ENCODE measurements at regions not wholly inside any gene's neighbourhood (a gene's known extent, or its start where the extent isn't known, plus 50 kb on each side); places are given as distances from the start of the nearest gene placed in this dataset.

DNA sequence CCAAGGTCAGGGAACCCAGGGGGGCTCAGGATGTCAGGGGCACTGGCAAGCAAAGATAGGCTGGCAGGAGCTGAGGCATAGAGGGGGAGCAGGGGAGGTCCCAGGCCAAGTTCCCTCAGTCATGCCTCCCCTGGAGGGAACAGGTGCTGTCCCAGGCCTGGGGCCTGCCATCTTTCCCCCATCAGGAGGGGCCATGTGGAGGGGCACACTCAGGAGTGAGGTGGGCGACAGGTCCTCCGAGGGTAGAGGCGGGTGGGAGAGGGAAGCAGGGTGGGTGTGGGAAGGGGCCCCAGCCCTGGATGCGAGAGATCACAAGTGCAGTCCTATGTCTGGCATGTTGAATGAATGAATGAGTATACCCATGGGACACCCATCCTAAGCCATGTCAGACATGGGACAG is 127.7 kb upstream of the GLI2 start:
- Histone ChIP-seq H3K4me1 (no peaks in the 10 kb centered on the region), H3K4me3 (no peak overlapping the region), H3K27me3 (no peaks in the 10 kb centered on the region), H3K9me3 (no peaks in the 10 kb centered on the region), H3K27ac (no peak overlapping the region), H3K36me3 (no peaks in the 10 kb centered on the region)
- in situ Hi-C loops (cut with MboI; ENCODE audit: low sequenced_read_pairs in 4 of 4) (no loop called here), intact Hi-C loops (cut with DNase I; ENCODE audit: low total_unique reads) (no loop called here)
- DNase-seq (no peak), ATAC-seq (no peak)
- TF ChIP-seq, protein P1, sequence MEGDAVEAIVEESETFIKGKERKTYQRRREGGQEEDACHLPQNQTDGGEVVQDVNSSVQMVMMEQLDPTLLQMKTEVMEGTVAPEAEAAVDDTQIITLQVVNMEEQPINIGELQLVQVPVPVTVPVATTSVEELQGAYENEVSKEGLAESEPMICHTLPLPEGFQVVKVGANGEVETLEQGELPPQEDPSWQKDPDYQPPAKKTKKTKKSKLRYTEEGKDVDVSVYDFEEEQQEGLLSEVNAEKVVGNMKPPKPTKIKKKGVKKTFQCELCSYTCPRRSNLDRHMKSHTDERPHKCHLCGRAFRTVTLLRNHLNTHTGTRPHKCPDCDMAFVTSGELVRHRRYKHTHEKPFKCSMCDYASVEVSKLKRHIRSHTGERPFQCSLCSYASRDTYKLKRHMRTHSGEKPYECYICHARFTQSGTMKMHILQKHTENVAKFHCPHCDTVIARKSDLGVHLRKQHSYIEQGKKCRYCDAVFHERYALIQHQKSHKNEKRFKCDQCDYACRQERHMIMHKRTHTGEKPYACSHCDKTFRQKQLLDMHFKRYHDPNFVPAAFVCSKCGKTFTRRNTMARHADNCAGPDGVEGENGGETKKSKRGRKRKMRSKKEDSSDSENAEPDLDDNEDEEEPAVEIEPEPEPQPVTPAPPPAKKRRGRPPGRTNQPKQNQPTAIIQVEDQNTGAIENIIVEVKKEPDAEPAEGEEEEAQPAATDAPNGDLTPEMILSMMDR (IDR thresholded peaks at IDR 0.05 in 4 of 5, conservative IDR thresholded peaks at IDR 0.05 in 1 of 5): no peak
- no peak for TF ChIP-seq POLR2A (IDR thresholded peaks at IDR 0.05)

DNA sequence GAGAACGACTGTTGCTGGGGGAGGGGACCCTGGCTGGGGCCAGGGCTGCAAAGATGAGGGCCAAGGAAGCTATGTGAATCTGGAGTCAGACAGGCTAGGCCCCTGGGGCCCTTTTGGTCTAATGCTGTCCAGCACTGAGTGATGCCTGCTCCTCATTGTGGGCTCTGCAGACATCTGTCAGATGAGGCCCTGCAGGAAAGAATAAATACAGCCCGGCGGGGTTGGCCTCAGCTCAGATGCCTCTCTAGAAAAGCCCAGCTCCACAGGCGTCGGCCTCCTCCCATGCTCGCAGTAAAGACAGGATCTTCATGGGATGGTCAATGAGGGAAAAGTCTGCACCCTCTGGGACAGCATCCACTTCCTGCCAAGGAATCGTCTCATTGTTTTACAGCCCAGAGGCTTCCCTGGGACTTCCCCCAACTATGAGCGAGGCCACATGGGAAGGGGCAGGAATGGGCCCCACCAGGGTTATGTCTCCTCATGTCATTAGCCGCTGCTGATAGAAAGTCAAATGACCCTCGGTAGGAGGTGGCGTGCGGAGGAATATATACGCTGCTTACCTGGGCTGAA is 125.8 kb upstream of the GLI2 start:
- intact Hi-C loops (cut with DNase I; ENCODE audit: low total_unique reads): no loop called here
- Histone ChIP-seq H3K4me1 (no peaks in the 10 kb centered on the region), H3K27me3 (no peaks in the 10 kb centered on the region), H3K36me3 (no peaks in the 10 kb centered on the region), H3K9me3 (no peaks in the 10 kb centered on the region), H3K4me3 (no peak overlapping the region), H3K27ac (no peak overlapping the region)
- DNase-seq: no peak
- no peak for ATAC-seq
- in situ Hi-C loops (cut with MboI; ENCODE audit: low sequenced_read_pairs in 4 of 4): no loop called here
- TF ChIP-seq, protein P1 (IDR thresholded peaks at IDR 0.05 in 4 of 5, conservative IDR thresholded peaks at IDR 0.05 in 1 of 5): no peak
- no peak for TF ChIP-seq POLR2A (IDR thresholded peaks at IDR 0.05)

DNA sequence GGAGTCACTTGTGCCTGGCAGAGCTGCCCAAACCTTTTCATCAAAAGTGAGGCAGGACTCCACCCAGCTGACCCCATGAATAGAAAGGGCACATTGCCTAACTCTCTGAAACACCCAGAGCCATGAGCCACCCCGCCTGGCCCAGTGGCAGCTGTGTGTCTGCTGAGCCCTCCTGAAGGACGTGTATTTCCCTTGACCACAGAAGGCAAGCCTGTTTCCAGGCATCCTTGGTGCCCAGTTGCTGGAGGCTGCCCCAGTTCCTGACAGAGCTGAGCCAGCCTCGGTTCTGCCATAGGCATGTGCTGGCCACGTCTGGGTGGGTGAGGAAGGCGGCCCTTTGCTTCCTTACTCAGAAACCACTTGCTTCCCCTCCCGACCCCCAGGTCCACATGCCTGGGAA is 124.7 kb upstream of the GLI2 start:
- H3K9me3 ChIP-seq: no peaks in the 10 kb centered on the region
- TF ChIP-seq POLR2A (IDR thresholded peaks at IDR 0.05): no peak
- TF ChIP-seq, protein P1 (IDR thresholded peaks at IDR 0.05 in 4 of 5, conservative IDR thresholded peaks at IDR 0.05 in 1 of 5): no peak
- H3K36me3 ChIP-seq: no peaks in the 10 kb centered on the region
- no peaks in the 10 kb centered on the region for H3K27me3 ChIP-seq
- H3K4me1 ChIP-seq: no peaks in the 10 kb centered on the region
- ATAC-seq (no peak), DNase-seq (no peak)
- intact Hi-C loops (cut with DNase I; ENCODE audit: low total_unique reads) (no loop called here), in situ Hi-C loops (cut with MboI; ENCODE audit: low sequenced_read_pairs in 4 of 4) (no loop called here)
- H3K27ac ChIP-seq: no peak overlapping the region
- no peak overlapping the region for H3K4me3 ChIP-seq

DNA sequence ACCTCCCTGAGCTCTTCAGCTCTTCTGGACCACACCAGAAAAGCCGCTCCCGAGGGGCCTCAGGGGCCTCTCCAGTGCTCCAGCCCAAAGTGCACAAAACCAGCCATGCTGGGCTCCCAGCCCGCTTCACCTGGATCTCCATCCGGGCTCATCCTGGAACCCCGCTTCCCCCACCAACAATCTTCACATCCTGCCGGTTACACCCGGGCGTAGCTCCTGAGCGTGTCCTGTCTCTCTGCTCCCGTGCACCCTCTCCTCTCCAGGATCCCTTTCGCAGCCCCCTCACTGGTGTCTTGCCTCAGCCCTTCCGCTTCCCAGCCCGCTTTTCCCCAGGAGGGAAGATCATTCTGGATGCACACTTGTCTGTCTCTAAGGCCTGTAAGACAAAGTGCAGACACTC is 123.7 kb upstream of the GLI2 start:
- DNase-seq: no peak
- in situ Hi-C loops (cut with MboI; ENCODE audit: low sequenced_read_pairs in 4 of 4) (no loop called here), intact Hi-C loops (cut with DNase I; ENCODE audit: low total_unique reads) (no loop called here)
- H3K27me3 ChIP-seq: no peaks in the 10 kb centered on the region
- H3K4me3 ChIP-seq: no peak overlapping the region
- H3K9me3 ChIP-seq: no peaks in the 10 kb centered on the region
- TF ChIP-seq, protein P1 (IDR thresholded peaks at IDR 0.05 in 4 of 5, conservative IDR thresholded peaks at IDR 0.05 in 1 of 5): no peak
- no peak for TF ChIP-seq POLR2A (IDR thresholded peaks at IDR 0.05)
- peaks cover 4% of the 10 kb centered on the region in 2 donors for H3K4me1 ChIP-seq
- H3K36me3 ChIP-seq: no peaks in the 10 kb centered on the region
- no peak overlapping the region for H3K27ac ChIP-seq
- ATAC-seq: no peak

DNA sequence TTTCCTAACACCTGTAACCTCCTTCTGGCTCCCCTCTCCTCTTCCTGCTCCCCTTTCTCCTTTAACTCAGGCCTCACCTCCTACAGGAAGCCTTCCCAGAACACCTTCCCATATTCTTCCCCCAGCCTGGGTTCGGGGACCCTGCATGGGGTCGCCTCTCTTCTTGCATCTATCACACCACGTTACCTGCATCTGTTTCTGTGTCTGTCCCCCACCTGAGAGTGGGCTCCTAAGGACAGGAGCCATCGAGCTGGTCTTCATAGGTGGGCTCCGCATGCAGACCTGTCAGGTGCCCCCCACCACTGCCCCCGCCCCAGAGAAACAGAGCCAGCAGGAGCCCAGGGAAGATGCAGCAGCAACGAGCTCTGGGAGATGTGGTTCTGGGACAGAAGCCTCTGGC is 123.2 kb upstream of the GLI2 start:
- DNase-seq: no peak

More for the DNA sequence above, 123.2 kb upstream of the GLI2 start:
- in situ Hi-C loops (cut with MboI; ENCODE audit: low sequenced_read_pairs in 4 of 4) (no loop called here), intact Hi-C loops (cut with DNase I; ENCODE audit: low total_unique reads) (no loop called here)
- peaks cover 4% of the 10 kb centered on the region in 2 donors for H3K4me1 ChIP-seq
- no peak for ATAC-seq
- no peaks in the 10 kb centered on the region for H3K36me3 ChIP-seq
- no peak overlapping the region for H3K4me3 ChIP-seq
- no peak for TF ChIP-seq POLR2A (IDR thresholded peaks at IDR 0.05)
- TF ChIP-seq, protein P1 (IDR thresholded peaks at IDR 0.05 in 4 of 5, conservative IDR thresholded peaks at IDR 0.05 in 1 of 5): no peak
- no peaks in the 10 kb centered on the region for H3K27me3 ChIP-seq
- no peak overlapping the region for H3K27ac ChIP-seq
- H3K9me3 ChIP-seq: no peaks in the 10 kb centered on the region
